Caco-2 (cell line): ENCODE measurements at regions not wholly inside any gene's neighbourhood (a gene's known extent, or its start where the extent isn't known, plus 50 kb on each side); places are given as distances from the start of the nearest gene placed in this dataset.
A peak's percentile ranks its signal among the peaks of the same experiment; 100 is the strongest.

ENCODE experiments used
- BruUV-seq: library from RNA; stranded (reverse); fragments of 400-500 nt; replicated peaks from 2 replicates; lab custom pipeline; 2021; lab: Mats Ljungman, UMichigan
- CTCF ChIA-PET: fragments of 300-600 bp; sonication (Branson Sonifier 250); formaldehyde crosslinking; loops from one replicate; lab custom pipeline; 2022; ENCODE audit warnings: antibody characterized with exemption; lab: Charles Lee
- POLR2A ChIA-PET: fragments of 300-600 bp; sonication (Branson Sonifier 250); formaldehyde crosslinking; loops from one replicate; lab custom pipeline; 2022; ENCODE audit warnings: antibody characterized with exemption; lab: Charles Lee
- DNase-seq, 2 experiments: peaks; one replicate each; pipeline versions ENCODE4 v3.0.0 to v3.0.0-alpha.2; 2020 to 2022
- H3K27me3 ChIP-seq: replicated peaks from 2 replicates; pipeline ENCODE4 v1.6.0; 2011; ENCODE audit warnings: low read length; ENCODE audit not compliant: control insufficient read depth, insufficient read depth
- H3K36me3 ChIP-seq: 2 replicates; pipeline ENCODE4 v1.5.1; 2011; ENCODE audit warnings: low read length; ENCODE audit not compliant: control insufficient read depth, insufficient read depth
- H3K4me1 ChIP-seq: fragments of 250-450 bp; sonication (Bioruptor Pico); 2 replicates; pipeline ENCODE4 v1.5.1; 2020; ENCODE audit warnings: mild to moderate bottlenecking
- H3K4me3 ChIP-seq: 2 replicates; pipeline ENCODE4 v1.5.1; 2011; ENCODE audit warnings: low read depth, mild to moderate bottlenecking, control low read depth, low read length
- H3K9me3 ChIP-seq: fragments of 250-450 bp; sonication (Bioruptor Pico); 2 replicates; pipeline ENCODE4 v1.5.1; 2020; ENCODE audit warnings: mild to moderate bottlenecking, moderate library complexity
- H3K27ac Mint-ChIP-seq: one replicate; pipeline ENCODE4 v1.8.0; 2022; ENCODE audit warnings: mixed read lengths; ENCODE audit not compliant: unreplicated experiment
- H3K27me3 Mint-ChIP-seq: one replicate; pipeline ENCODE4 v1.8.0; 2022; ENCODE audit warnings: mixed read lengths; ENCODE audit not compliant: insufficient read depth, unreplicated experiment
- H3K36me3 Mint-ChIP-seq: one replicate; pipeline ENCODE4 v1.8.0; 2022; ENCODE audit warnings: mild to moderate bottlenecking, mixed read lengths; ENCODE audit not compliant: insufficient read depth, unreplicated experiment
- H3K4me1 Mint-ChIP-seq: one replicate; pipeline ENCODE4 v1.8.0; 2022; ENCODE audit warnings: low read depth, mixed read lengths; ENCODE audit not compliant: unreplicated experiment
- H3K4me3 Mint-ChIP-seq: one replicate; pipeline ENCODE4 v1.8.0; 2022; ENCODE audit warnings: mild to moderate bottlenecking, moderate library complexity, mixed read lengths; ENCODE audit not compliant: unreplicated experiment
- H3K9me3 Mint-ChIP-seq: one replicate; pipeline ENCODE4 v1.8.0; 2022; ENCODE audit warnings: mixed read lengths; ENCODE audit not compliant: unreplicated experiment
- intact Hi-C: fragments of 100-400 bp; cut with micrococcal nuclease; formaldehyde crosslinking; loops from one replicate; pipeline ENCODE4 v1.10.0; 2022; ENCODE audit not compliant: unreplicated experiment
- TF ChIP-seq, protein P1 (sequence below), 2 experiments: fragments of 200-600 bp in 1 of 2; IDR thresholded peaks; 1 replicate in 1 of 2; 2 replicates in 1 of 2; pipeline versions ENCODE4 v1.5.1 to v1.8.0; 2011 to 2022; ENCODE audit warnings: antibody characterized with exemption in 1 of 2, control low read depth in 1 of 2, inconsistent platforms in 1 of 2, low read depth in 1 of 2, low read length in 1 of 2, mild to moderate bottlenecking in 1 of 2, moderate library complexity in 1 of 2; ENCODE audit not compliant: insufficient read depth in 1 of 2, severe bottlenecking in 1 of 2, unreplicated experiment in 1 of 2

DNA sequence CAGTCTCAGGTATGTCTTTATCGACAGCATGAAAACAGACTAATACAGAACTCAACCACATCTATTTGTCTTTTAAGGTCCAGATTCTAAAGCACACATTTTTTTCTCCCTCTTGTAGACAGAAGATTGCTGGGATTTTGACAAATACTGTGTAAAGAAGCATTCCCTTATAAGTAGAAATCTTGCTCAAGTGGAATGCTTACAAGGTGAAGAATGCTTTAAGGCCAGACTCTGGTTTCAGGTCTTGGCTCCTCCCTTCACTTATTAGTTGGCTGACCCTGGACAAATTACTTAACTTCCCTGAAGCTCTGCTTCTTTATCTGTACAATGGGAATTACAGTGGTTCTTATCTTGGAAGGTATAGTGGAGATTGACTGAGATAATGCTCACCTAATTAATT lies 242.3 kb upstream of the IRX5 start:
- H3K27me3 ChIP-seq: no peaks in the 10 kb centered on the region; the same call in 1 of the 2 replicates
- intact Hi-C loops: no loop called here
- BruUV-seq: no TSS peak
- CTCF ChIA-PET: no interaction called here
- TF ChIP-seq, protein P1, sequence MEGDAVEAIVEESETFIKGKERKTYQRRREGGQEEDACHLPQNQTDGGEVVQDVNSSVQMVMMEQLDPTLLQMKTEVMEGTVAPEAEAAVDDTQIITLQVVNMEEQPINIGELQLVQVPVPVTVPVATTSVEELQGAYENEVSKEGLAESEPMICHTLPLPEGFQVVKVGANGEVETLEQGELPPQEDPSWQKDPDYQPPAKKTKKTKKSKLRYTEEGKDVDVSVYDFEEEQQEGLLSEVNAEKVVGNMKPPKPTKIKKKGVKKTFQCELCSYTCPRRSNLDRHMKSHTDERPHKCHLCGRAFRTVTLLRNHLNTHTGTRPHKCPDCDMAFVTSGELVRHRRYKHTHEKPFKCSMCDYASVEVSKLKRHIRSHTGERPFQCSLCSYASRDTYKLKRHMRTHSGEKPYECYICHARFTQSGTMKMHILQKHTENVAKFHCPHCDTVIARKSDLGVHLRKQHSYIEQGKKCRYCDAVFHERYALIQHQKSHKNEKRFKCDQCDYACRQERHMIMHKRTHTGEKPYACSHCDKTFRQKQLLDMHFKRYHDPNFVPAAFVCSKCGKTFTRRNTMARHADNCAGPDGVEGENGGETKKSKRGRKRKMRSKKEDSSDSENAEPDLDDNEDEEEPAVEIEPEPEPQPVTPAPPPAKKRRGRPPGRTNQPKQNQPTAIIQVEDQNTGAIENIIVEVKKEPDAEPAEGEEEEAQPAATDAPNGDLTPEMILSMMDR (IDR thresholded peaks at IDR 0.05; ENCODE audit: insufficient read depth in 1 of 2, low read depth in 1 of 2, low read length in 1 of 2, severe bottlenecking in 1 of 2, unreplicated experiment in 1 of 2): no peak
- H3K4me1 ChIP-seq: peaks cover 18% of the 10 kb centered on the region
- POLR2A ChIA-PET: no interaction called here
- no peaks in the 10 kb centered on the region for H3K36me3 Mint-ChIP-seq
- no peak overlapping the region for H3K4me3 ChIP-seq
- H3K27me3 Mint-ChIP-seq: no peaks in the 10 kb centered on the region
- no peaks in the 10 kb centered on the region for H3K36me3 ChIP-seq
- H3K4me3 Mint-ChIP-seq: no peak overlapping the region
- H3K9me3 Mint-ChIP-seq: peaks cover 34% of the 10 kb centered on the region
- DNase-seq: peak in 1 of 2 experiments; percentile 17
- no peak overlapping the region for H3K27ac Mint-ChIP-seq
- peaks cover 19% of the 10 kb centered on the region for H3K4me1 Mint-ChIP-seq
- H3K9me3 ChIP-seq: no peaks in the 10 kb centered on the region

DNA sequence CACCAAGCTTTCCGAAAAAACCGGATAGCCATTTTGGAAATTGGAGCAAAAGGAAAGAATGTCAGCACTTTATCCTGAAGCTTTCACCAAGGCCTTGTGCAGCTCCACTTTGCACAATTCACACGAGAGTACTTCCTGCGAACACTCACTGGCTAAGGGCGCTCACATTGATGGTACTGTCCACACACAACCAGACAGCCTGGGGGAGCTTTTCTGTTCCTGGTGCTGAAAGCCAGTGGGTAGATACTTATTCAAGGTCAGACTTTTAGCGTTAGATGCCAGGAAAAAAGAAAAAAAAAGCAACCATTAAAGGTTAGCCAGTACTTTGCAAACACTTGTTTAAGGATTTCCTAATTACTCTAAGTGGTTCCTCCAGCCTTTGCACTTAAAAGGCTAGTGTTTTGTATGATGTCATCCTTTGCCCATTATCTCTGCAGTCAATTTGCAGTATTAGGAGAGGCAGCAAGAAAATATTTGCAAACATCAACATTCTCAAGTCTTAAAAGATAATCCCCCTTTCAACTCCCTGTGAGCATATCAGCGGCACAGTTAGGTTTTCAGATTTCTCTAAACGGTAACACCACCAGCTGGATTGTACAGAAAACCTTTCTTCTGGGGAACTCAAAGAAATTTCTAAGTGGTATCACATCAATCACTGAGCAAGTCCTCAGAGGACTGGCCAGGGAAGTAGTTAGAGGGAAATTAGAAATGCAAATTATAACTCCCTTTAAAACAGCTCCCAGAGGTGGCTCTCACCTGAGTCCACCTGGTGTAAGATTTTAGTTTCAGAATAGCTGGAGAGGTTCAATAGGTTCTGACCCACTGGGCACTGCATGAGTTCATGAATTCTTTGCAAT lies 243.4 kb upstream of the IRX5 start:
- peak in 1 of 2 experiments; percentile 38 for DNase-seq
- no TSS peak for BruUV-seq
- H3K4me3 ChIP-seq: no peak overlapping the region
- no peaks in the 10 kb centered on the region; the same call in 1 of the 2 replicates for H3K27me3 ChIP-seq
- H3K36me3 ChIP-seq: no peaks in the 10 kb centered on the region
- POLR2A ChIA-PET: no interaction called here
- no peaks in the 10 kb centered on the region for H3K9me3 ChIP-seq
- H3K9me3 Mint-ChIP-seq: peaks cover 34% of the 10 kb centered on the region
- no peaks in the 10 kb centered on the region for H3K27me3 Mint-ChIP-seq
- H3K4me1 Mint-ChIP-seq: peaks cover 19% of the 10 kb centered on the region
- H3K4me3 Mint-ChIP-seq: no peak overlapping the region
- intact Hi-C loops: loop anchor here (1.0 kb wide), 1 partner anchor 58 kb away; no protein-coding TSS in a partner anchor
- TF ChIP-seq, protein P1 (IDR thresholded peaks at IDR 0.05; ENCODE audit: insufficient read depth in 1 of 2, low read depth in 1 of 2, low read length in 1 of 2, severe bottlenecking in 1 of 2, unreplicated experiment in 1 of 2): no peak
- no peak overlapping the region for H3K27ac Mint-ChIP-seq
- CTCF ChIA-PET: no interaction called here
- H3K36me3 Mint-ChIP-seq: no peaks in the 10 kb centered on the region
- H3K4me1 ChIP-seq: peaks cover 18% of the 10 kb centered on the region

DNA sequence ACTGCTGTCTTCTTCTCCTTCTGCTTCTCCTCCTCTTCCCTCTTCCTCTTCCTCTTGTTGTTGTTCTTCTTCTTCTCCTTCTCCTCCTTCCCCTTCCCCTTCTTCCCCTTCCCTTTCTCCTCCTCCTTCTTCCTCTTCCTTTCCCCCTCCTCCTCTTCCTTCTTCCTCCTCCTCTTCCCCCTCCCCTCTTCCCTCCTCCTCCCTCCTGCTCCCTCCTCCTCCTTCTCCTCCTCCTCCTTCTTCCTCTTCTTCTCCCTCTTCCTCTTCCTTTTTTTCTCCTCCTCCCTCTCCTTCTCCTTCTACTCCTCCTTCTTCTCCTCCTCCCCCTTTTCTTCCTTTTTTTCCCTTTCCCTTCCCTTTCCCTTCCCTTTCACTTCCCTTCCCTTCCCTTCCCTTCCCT lies 245.0 kb upstream of the IRX5 start:
- no peaks in the 10 kb centered on the region; the same call in 1 of the 2 replicates for H3K27me3 ChIP-seq
- POLR2A ChIA-PET: no interaction called here
- DNase-seq: no peak
- H3K4me1 Mint-ChIP-seq: peaks cover 19% of the 10 kb centered on the region
- CTCF ChIA-PET: no interaction called here
- no TSS peak for BruUV-seq
- intact Hi-C loops: no loop called here
- no peak overlapping the region for H3K4me3 Mint-ChIP-seq
- H3K9me3 Mint-ChIP-seq: peaks cover 34% of the 10 kb centered on the region
- H3K9me3 ChIP-seq: no peaks in the 10 kb centered on the region
- H3K27me3 Mint-ChIP-seq: no peaks in the 10 kb centered on the region
- no peaks in the 10 kb centered on the region for H3K36me3 ChIP-seq
- peaks cover 18% of the 10 kb centered on the region for H3K4me1 ChIP-seq
- no peaks in the 10 kb centered on the region for H3K36me3 Mint-ChIP-seq
- no peak overlapping the region for H3K4me3 ChIP-seq
- TF ChIP-seq, protein P1 (IDR thresholded peaks at IDR 0.05; ENCODE audit: insufficient read depth in 1 of 2, low read depth in 1 of 2, low read length in 1 of 2, severe bottlenecking in 1 of 2, unreplicated experiment in 1 of 2): no peak
- no peak overlapping the region for H3K27ac Mint-ChIP-seq
